ENCODE measurements at regions not wholly inside any gene's neighbourhood (a gene's known extent, or its start where the extent isn't known, plus 50 kb on each side); places are given as distances from the start of the nearest gene placed in this dataset.

GRCh38 chr3:78338405-78338804, 1298.5 kb downstream of the ROBO2 start:
- no peak for TF ChIP-seq POLR2A (IDR thresholded peaks at IDR 0.05)
- no peak for TF ChIP-seq CTCF (IDR thresholded peaks at IDR 0.05)

Data from esophagus squamous epithelium (tissue), 4 donors.